Effector memory CD4-positive, alpha-beta T cell (primary cell): ENCODE measurements at regions not wholly inside any gene's neighbourhood (a gene's known extent, or its start where the extent isn't known, plus 50 kb on each side); places are given as distances from the start of the nearest gene placed in this dataset.
"Not testable (repeated sequence)": the region's sequence is repeated elsewhere in the genome, so short reads cannot be mapped to it uniquely, and the experiment has no call there.

Experiments
- DNase-seq, 3 donors: peaks; one replicate each; pipeline ENCODE4 v3.0.0-alpha.2; 2020
- H3K27ac ChIP-seq: 2 replicates; pipeline ENCODE4 v1.7.0; 2013; ENCODE audit warnings: mild to moderate bottlenecking, low read length, moderate library complexity; ENCODE audit not compliant: insufficient read depth, poor library complexity, severe bottlenecking
- H3K27me3 ChIP-seq: replicated peaks from 2 replicates; pipeline ENCODE4 v1.7.0; 2013; ENCODE audit warnings: mild to moderate bottlenecking, low read length; ENCODE audit not compliant: insufficient read depth, control insufficient read depth, poor library complexity, severe bottlenecking
- H3K36me3 ChIP-seq: 2 replicates; pipeline ENCODE4 v1.7.0; 2013; ENCODE audit warnings: mild to moderate bottlenecking, low read length, moderate library complexity; ENCODE audit not compliant: control insufficient read depth, insufficient read depth
- H3K4me1 ChIP-seq: 2 replicates; pipeline ENCODE4 v1.7.0; 2013; ENCODE audit warnings: low read length, mild to moderate bottlenecking; ENCODE audit not compliant: control insufficient read depth, insufficient read depth, poor library complexity, severe bottlenecking
- H3K4me3 ChIP-seq: 2 replicates; pipeline ENCODE4 v1.7.0; 2013; ENCODE audit warnings: low read length, low read depth, mild to moderate bottlenecking; ENCODE audit not compliant: insufficient read depth, poor library complexity, severe bottlenecking
- H3K9me3 ChIP-seq: 2 replicates; pipeline ENCODE4 v1.7.0; 2013; ENCODE audit warnings: mild to moderate bottlenecking, low read length, moderate library complexity; ENCODE audit not compliant: control insufficient read depth

DNA sequence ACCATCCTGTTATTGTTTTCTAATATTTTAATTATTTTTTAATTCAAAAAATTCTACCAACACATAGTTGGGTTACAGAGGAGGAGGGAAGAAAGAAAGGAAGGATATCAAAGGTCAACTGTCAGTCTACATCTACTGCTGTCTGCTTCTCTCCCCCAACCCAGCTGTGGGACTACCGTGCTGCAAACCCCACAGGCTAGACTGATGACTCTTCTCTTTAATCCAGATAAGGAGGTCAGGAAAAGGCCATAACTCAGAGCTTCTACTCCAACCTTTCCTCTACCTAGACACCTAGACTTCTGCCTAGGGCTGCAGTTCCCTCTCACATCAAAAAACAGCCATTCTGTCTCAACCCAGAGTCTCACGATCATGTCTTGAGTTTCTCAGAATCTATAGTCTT lies 124.2 kb upstream of the ETV3 start:
- Histone ChIP-seq H3K36me3 (no peaks in the 10 kb centered on the region), H3K4me1 (no peaks in the 10 kb centered on the region), H3K27ac (no peak overlapping the region), H3K9me3 (no peaks in the 10 kb centered on the region), H3K27me3 (no peaks in the 10 kb centered on the region), H3K4me3 (no peak overlapping the region)
- no peak for DNase-seq

- H3K4me3 ChIP-seq, H3K4me1 ChIP-seq, H3K27ac ChIP-seq, H3K27me3 ChIP-seq, DNase-seq, H3K9me3 ChIP-seq, H3K36me3 ChIP-seq: not testable (repeated sequence)
Measured at GRCh38 chr1:157255891-157256290, 117.7 kb upstream of the ETV3 start.

GRCh38 chr1:157254183-157254582 lies 116.0 kb upstream of the ETV3 start:
- H3K4me1 ChIP-seq, H3K9me3 ChIP-seq, H3K36me3 ChIP-seq, H3K27me3 ChIP-seq, H3K4me3 ChIP-seq, DNase-seq, H3K27ac ChIP-seq: not testable (repeated sequence)

DNA sequence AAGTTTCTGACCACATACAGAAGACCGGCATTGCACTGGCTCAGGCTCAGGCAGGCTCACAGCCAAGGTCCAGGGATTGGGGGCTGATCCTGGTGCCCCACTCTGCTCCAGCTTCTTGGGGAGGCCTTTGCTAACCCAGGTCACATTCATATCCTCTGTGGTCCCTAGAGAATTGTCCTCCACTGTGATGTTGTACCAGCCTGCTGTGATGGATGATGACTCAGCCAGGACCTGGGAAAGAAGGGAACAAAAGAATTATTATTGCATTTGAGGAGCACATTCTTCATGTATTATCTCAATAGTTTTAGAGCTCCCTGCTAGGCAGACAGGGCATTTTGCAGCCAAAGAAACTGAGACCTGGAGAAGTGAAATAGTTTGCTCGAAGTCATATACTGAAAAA lies 114.3 kb upstream of the ETV3 start:
- Histone ChIP-seq H3K36me3 (no peaks in the 10 kb centered on the region), H3K4me1 (no peaks in the 10 kb centered on the region), H3K27me3 (peaks cover 4% of the 10 kb centered on the region), H3K9me3 (no peaks in the 10 kb centered on the region), H3K4me3 (no peak overlapping the region), H3K27ac (no peak overlapping the region)
- DNase-seq, result no peak

DNA sequence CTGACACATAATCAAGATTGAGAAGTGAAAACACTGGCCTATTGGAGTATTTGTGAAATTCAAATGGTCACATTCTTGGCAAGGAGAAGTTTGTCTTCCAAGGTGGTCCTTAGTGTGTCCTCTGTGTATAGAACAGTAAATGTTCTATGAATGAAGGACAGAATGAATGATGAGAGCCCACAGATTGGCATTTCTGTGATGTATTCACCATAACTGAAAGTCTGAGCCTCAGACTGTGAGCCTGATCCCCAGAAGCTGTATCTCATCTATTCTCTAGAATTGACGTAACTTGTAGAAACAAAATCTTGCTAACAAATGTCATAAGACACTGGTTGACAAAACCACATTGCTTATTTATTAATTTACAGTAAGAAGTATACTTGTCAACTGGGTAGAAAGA lies 111.5 kb upstream of the ETV3 start:
- no peak overlapping the region for H3K27ac ChIP-seq
- H3K9me3 ChIP-seq, result no peaks in the 10 kb centered on the region
- no peak for DNase-seq
- no peaks in the 10 kb centered on the region for H3K36me3 ChIP-seq
- no peak overlapping the region for H3K4me3 ChIP-seq
- peaks cover 4% of the 10 kb centered on the region for H3K27me3 ChIP-seq
- H3K4me1 ChIP-seq, result no peaks in the 10 kb centered on the region

DNA sequence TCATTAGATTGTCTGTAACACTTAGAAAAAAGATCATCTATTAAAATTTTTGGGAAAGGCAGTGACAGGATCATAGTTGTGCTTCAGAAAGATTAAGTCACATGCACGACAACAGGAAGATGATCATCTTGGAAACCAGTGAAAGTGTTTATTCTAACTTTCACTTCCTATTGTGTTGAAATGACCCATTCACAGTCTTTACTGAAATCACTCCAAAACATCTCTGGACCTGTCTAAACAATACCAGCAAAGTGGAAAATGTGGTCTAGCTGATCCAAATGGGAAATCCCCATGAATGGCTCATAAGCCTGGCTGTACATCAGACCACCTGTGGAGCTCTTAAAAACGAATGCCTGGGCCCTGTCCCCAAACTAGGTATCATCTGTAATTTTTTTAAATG lies 111.1 kb upstream of the ETV3 start:
- no peaks in the 10 kb centered on the region for H3K9me3 ChIP-seq
- no peak for DNase-seq
- H3K4me3 ChIP-seq, result no peak overlapping the region
- peaks cover 4% of the 10 kb centered on the region for H3K27me3 ChIP-seq
- no peaks in the 10 kb centered on the region for H3K4me1 ChIP-seq
- H3K27ac ChIP-seq, result no peak overlapping the region
- H3K36me3 ChIP-seq, result no peaks in the 10 kb centered on the region

DNA sequence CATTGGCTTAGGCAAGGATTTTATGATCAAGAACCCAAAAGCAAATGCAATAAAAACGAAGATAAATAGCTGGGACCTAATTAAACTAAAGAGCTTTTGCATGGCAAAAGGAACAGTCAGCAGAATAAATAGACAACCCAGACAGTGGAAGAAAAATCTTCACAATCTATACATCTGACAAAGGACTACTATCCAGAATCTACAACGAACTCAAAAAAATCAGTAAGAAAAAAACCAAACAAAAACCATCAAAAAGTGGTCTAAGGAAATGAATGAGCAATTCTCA lies 109.5 kb upstream of the ETV3 start:
- H3K4me3 ChIP-seq, H3K4me1 ChIP-seq, H3K27ac ChIP-seq, H3K27me3 ChIP-seq, H3K36me3 ChIP-seq, H3K9me3 ChIP-seq, DNase-seq: not testable (repeated sequence)

- Histone ChIP-seq H3K27me3 (no peaks in the 10 kb centered on the region), H3K27ac (no peak overlapping the region), H3K4me3 (no peak overlapping the region), H3K9me3 (no peaks in the 10 kb centered on the region), H3K36me3 (no peaks in the 10 kb centered on the region), H3K4me1 (no peaks in the 10 kb centered on the region)
- no peak for DNase-seq
Measured at GRCh38 chr1:157247005-157247763, 109.0 kb upstream of the ETV3 start.

DNA sequence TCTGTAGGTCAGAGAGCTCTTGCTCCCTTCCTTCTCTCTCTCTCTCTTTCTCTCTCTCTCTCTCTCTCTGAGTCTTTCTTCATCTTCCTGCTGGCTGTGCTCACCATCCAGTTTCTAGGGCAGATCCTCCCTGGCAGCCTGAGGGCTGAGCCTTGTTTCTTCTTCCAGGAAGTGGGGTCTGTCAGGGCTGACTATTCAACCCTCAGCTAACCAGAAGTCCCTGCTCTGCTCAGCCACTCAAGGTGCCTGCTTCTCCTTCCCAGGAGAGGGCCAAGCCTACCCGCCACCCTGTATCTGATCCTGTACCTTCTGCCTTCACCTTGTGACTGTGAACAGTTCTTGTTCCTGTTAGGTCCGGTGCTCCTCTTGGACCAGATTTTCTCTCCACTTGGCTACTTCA lies 107.6 kb upstream of the ETV3 start:
- no peak overlapping the region for H3K4me3 ChIP-seq
- H3K4me1 ChIP-seq, result no peaks in the 10 kb centered on the region
- no peaks in the 10 kb centered on the region for H3K27me3 ChIP-seq
- H3K9me3 ChIP-seq, result no peaks in the 10 kb centered on the region
- H3K27ac ChIP-seq, result no peak overlapping the region
- DNase-seq, result no peak
- H3K36me3 ChIP-seq, result no peaks in the 10 kb centered on the region

DNA sequence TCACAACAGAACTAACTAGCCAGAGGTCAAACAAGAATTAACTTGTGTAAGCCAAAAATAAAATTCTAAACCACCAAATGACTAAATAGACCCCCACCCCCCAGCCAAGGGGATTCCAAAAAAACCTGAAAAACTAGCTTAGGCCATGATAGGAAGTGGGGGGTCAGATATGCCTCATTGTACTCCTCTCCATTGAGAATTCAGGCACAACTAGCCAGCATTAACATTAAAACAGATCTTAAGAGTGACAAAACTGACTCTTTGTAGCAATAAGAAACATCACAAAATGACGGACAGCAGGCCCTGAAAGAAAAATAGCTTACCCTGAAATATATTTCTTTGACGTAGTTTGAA lies 103.0 kb upstream of the ETV3 start:
- Histone ChIP-seq H3K27ac (no peak overlapping the region), H3K27me3 (no peaks in the 10 kb centered on the region), H3K9me3 (no peaks in the 10 kb centered on the region), H3K4me1 (no peaks in the 10 kb centered on the region), H3K4me3 (no peak overlapping the region), H3K36me3 (no peaks in the 10 kb centered on the region)
- DNase-seq, result no peak
